ENCODE measurements at regions not wholly inside any gene's neighbourhood (a gene's known extent, or its start where the extent isn't known, plus 50 kb on each side); places are given as distances from the start of the nearest gene placed in this dataset.

GRCh38 chr19:28244966-28245365 lies 968.0 kb downstream of the UQCRFS1 start:
- Histone ChIP-seq H3K9me3 (ENCODE audit: severe bottlenecking) (no peaks in the 10 kb centered on the region), H3K4me3 (ENCODE audit: severe bottlenecking) (no peak overlapping the region), H3K36me3 (ENCODE audit: low read depth) (no peaks in the 10 kb centered on the region), H3K27me3 (ENCODE audit: insufficient read depth, poor library complexity, severe bottlenecking) (no peaks in the 10 kb centered on the region), H3K4me1 (ENCODE audit: insufficient read depth, poor library complexity, severe bottlenecking) (no peaks in the 10 kb centered on the region), H3K27ac (ENCODE audit: poor library complexity, severe bottlenecking) (no peak overlapping the region)
- TF ChIP-seq CTCF (IDR thresholded peaks at IDR 0.05; ENCODE audit: poor library complexity, severe bottlenecking) = no peak
- ATAC-seq (ENCODE audit: low read depth) (no peak), DNase-seq (ENCODE audit: low spot score) (no peak)

DNA sequence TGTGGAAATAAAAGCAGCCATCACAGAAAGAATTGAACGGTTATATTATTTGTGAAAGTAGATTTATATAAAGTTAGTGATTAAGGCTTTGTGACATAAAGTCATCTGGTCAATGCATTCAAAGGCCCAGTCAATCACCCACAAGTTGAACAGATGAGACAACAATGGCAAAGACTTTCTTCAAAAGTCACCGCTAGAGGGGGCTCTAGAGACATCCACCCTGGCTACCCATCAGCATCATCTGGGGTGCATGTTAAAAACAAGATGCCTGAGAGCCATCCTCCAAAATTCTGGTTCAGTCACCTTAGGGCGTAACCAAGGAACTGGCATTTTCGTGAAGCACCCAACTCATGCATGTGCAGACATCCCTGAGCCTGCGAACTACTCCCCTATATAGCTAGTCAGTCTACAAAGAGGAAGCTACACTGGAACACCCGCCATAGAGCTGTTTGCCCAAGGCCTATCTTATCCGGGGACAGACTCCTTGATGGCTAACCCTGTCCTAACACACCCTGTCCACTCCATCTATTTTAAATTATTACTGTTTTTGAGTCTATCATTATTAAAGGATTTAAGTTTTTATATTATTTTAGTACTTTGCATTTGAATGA lies 970.5 kb downstream of the UQCRFS1 start:
- peak; percentile 73 for TF ChIP-seq CTCF (IDR thresholded peaks at IDR 0.05; ENCODE audit: poor library complexity, severe bottlenecking)
- H3K4me3 ChIP-seq (ENCODE audit: severe bottlenecking) = no peak overlapping the region
- H3K36me3 ChIP-seq (ENCODE audit: low read depth) = no peaks in the 10 kb centered on the region
- H3K4me1 ChIP-seq (ENCODE audit: insufficient read depth, poor library complexity, severe bottlenecking) = no peaks in the 10 kb centered on the region
- no peak overlapping the region for H3K27ac ChIP-seq (ENCODE audit: poor library complexity, severe bottlenecking)
- no peak for ATAC-seq (ENCODE audit: low read depth)
- DNase-seq (ENCODE audit: low spot score) = no peak
- no peaks in the 10 kb centered on the region for H3K9me3 ChIP-seq (ENCODE audit: severe bottlenecking)
- H3K27me3 ChIP-seq (ENCODE audit: insufficient read depth, poor library complexity, severe bottlenecking) = no peaks in the 10 kb centered on the region

DNA sequence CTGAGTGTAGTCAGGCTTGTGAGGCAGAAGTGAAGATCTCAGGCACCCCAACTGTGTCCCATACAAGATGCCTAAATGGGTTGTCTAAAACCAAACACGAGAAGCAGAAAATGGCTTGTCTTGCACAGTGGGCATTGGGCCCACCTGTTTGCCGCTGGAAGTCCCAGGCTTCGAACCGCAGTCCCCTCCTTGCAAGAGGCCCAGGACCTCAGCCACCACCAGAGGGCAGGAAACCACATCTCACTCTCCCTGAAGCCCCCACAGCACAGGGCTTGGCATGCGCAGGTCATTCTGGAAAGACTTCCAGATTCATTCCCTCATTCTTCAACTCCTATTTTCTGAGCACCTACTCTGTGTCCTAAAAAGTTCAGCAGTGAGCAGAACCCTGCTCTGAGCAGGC lies 973.7 kb downstream of the UQCRFS1 start:
- TF ChIP-seq CTCF (IDR thresholded peaks at IDR 0.05; ENCODE audit: poor library complexity, severe bottlenecking) = no peak
- Histone ChIP-seq H3K4me3 (ENCODE audit: severe bottlenecking) (no peak overlapping the region), H3K36me3 (ENCODE audit: low read depth) (no peaks in the 10 kb centered on the region), H3K4me1 (ENCODE audit: insufficient read depth, poor library complexity, severe bottlenecking) (no peaks in the 10 kb centered on the region), H3K27ac (ENCODE audit: poor library complexity, severe bottlenecking) (no peak overlapping the region), H3K27me3 (ENCODE audit: insufficient read depth, poor library complexity, severe bottlenecking) (peaks cover 15% of the 10 kb centered on the region), H3K9me3 (ENCODE audit: severe bottlenecking) (no peaks in the 10 kb centered on the region)
- DNase-seq (ENCODE audit: low spot score) = no peak
- ATAC-seq (ENCODE audit: low read depth) = no peak

GRCh38 chr19:28238270-28238820 lies 974.6 kb downstream of the UQCRFS1 start:
- Histone ChIP-seq H3K36me3 (ENCODE audit: low read depth) (no peaks in the 10 kb centered on the region), H3K4me3 (ENCODE audit: severe bottlenecking) (no peak overlapping the region), H3K27ac (ENCODE audit: poor library complexity, severe bottlenecking) (no peak overlapping the region), H3K9me3 (ENCODE audit: severe bottlenecking) (no peaks in the 10 kb centered on the region), H3K27me3 (ENCODE audit: insufficient read depth, poor library complexity, severe bottlenecking) (peaks cover 24% of the 10 kb centered on the region), H3K4me1 (ENCODE audit: insufficient read depth, poor library complexity, severe bottlenecking) (no peaks in the 10 kb centered on the region)
- ATAC-seq (ENCODE audit: low read depth) = no peak
- DNase-seq (ENCODE audit: low spot score) = no peak
- TF ChIP-seq CTCF (IDR thresholded peaks at IDR 0.05; ENCODE audit: poor library complexity, severe bottlenecking) = no peak

DNA sequence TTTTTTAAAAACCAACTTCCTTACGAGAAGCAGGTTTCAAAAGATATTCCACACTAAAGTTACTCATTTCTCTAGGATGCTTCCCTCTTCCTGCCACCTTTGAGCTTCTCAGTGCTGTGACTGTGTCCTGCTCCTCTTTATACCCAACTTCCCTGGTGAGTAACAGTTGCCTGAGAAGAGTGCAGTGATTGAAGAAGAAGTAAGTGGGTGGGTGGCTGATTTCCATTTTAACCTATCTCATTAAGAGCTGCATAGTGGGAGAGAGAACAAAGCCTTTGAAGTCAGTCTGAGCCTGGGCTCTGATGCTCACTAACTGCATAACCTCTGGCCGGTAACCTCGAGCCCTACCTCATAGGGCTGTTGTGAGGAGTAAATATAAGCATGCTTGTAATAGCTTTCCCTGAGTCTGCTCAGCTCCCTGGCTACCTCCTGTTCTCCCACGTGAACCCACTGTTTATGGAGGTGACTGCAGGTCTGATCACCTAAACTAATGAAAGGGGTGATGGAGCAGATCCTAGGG lies 977.3 kb downstream of the UQCRFS1 start:
- Histone ChIP-seq H3K4me3 (ENCODE audit: severe bottlenecking) (no peak overlapping the region), H3K27me3 (ENCODE audit: insufficient read depth, poor library complexity, severe bottlenecking) (peaks cover 40% of the 10 kb centered on the region), H3K9me3 (ENCODE audit: severe bottlenecking) (no peaks in the 10 kb centered on the region), H3K27ac (ENCODE audit: poor library complexity, severe bottlenecking) (no peak overlapping the region), H3K4me1 (ENCODE audit: insufficient read depth, poor library complexity, severe bottlenecking) (no peaks in the 10 kb centered on the region), H3K36me3 (ENCODE audit: low read depth) (no peaks in the 10 kb centered on the region)
- TF ChIP-seq CTCF (IDR thresholded peaks at IDR 0.05; ENCODE audit: poor library complexity, severe bottlenecking) = no peak
- DNase-seq (ENCODE audit: low spot score) = no peak
- no peak for ATAC-seq (ENCODE audit: low read depth)
